SK-N-SH treated with all-trans-retinoic acid at 6 μM for 48 hours (cell line): ENCODE measurements at regions not wholly inside any gene's neighbourhood (a gene's known extent, or its start where the extent isn't known, plus 50 kb on each side); places are given as distances from the start of the nearest gene placed in this dataset.

ENCODE experiments used
- ATAC-seq: fragments of 200-7000 bp; cut with Tn5 transposase; 3 replicates; pipeline ENCODE4 v1.9.1; 2020; ENCODE audit warnings: mild to moderate bottlenecking, moderate library complexity
- BACH2 ChIP-seq: fragments of 250-450 bp; sonication (Bioruptor Pico); IDR thresholded peaks from 2 replicates; pipeline ENCODE4 v1.9.0; 2021; ENCODE audit warnings: mild to moderate bottlenecking, borderline replicate concordance
- CREB5 ChIP-seq: fragments of 250-450 bp; sonication (Bioruptor Pico); IDR thresholded peaks from 2 replicates; pipeline ENCODE4 v1.5.1; 2020; ENCODE audit warnings: low read depth, mild to moderate bottlenecking, moderate library complexity
- CSDC2 ChIP-seq: fragments of 250-450 bp; sonication (Bioruptor Pico); IDR thresholded peaks from 2 replicates; pipeline ENCODE4 v1.5.0; 2020; ENCODE audit warnings: mild to moderate bottlenecking, moderate library complexity
- CSRNP3 ChIP-seq: fragments of 250-450 bp; sonication (Bioruptor Pico); IDR thresholded peaks from 2 replicates; pipeline ENCODE4 v1.5.1; 2021; ENCODE audit warnings: mild to moderate bottlenecking, moderate library complexity
- ESRRG ChIP-seq: fragments of 250-450 bp; sonication (Bioruptor Pico); IDR thresholded peaks from 2 replicates; pipeline ENCODE4 v1.6.1; 2021; ENCODE audit warnings: mild to moderate bottlenecking
- GLIS3 ChIP-seq: fragments of 250-450 bp; sonication (Bioruptor Pico); IDR thresholded peaks from 2 replicates; pipeline ENCODE4 v1.5.0; 2020; ENCODE audit warnings: mild to moderate bottlenecking, moderate library complexity
- ISL1 ChIP-seq: fragments of 250-450 bp; sonication (Bioruptor Pico); IDR thresholded peaks from 2 replicates; pipeline ENCODE4 v2.1.2; 2022; ENCODE audit warnings: mild to moderate bottlenecking, moderate library complexity
- OSR1 ChIP-seq: fragments of 250-450 bp; sonication (Bioruptor Pico); IDR thresholded peaks from 2 replicates; pipeline ENCODE4 v1.8.0; 2022; ENCODE audit warnings: moderate library complexity, mild to moderate bottlenecking, inconsistent platforms
- PATZ1 ChIP-seq: fragments of 250-450 bp; sonication (Bioruptor Pico); IDR thresholded peaks from 2 replicates; pipeline ENCODE4 v1.8.0; 2020; ENCODE audit warnings: mild to moderate bottlenecking, moderate library complexity, borderline replicate concordance
- PPARA ChIP-seq: fragments of 250-450 bp; sonication (Bioruptor Pico); IDR thresholded peaks from 2 replicates; pipeline ENCODE4 v1.5.0; 2020; ENCODE audit warnings: mild to moderate bottlenecking, borderline replicate concordance
- RARB ChIP-seq: fragments of 250-450 bp; sonication (Bioruptor Pico); IDR thresholded peaks from 2 replicates; pipeline ENCODE4 v1.8.0; 2021; ENCODE audit warnings: mild to moderate bottlenecking, moderate library complexity
- SNAI2 ChIP-seq: fragments of 250-450 bp; sonication (Bioruptor Pico); IDR thresholded peaks from 2 replicates; pipeline ENCODE4 v1.5.0; 2020; ENCODE audit warnings: mild to moderate bottlenecking, moderate library complexity
- TCF4 ChIP-seq: fragments of 250-450 bp; sonication (Bioruptor Pico); IDR thresholded peaks from 2 replicates; pipeline ENCODE4 v1.8.0; 2021; ENCODE audit warnings: mild to moderate bottlenecking, moderate library complexity, borderline replicate concordance
- TOX ChIP-seq: fragments of 250-450 bp; sonication (Bioruptor Pico); IDR thresholded peaks from 2 replicates; pipeline ENCODE4 v1.8.0; 2021; ENCODE audit warnings: mild to moderate bottlenecking, moderate library complexity, borderline replicate concordance
- TSHZ2 ChIP-seq: fragments of 250-450 bp; sonication (Bioruptor Pico); IDR thresholded peaks from 2 replicates; pipeline ENCODE4 v1.5.0; 2020; ENCODE audit warnings: mild to moderate bottlenecking, moderate library complexity
- ZC3H10 ChIP-seq: fragments of 250-450 bp; sonication (Bioruptor Pico); IDR thresholded peaks from 2 replicates; pipeline ENCODE4 v1.5.1; 2021; ENCODE audit warnings: mild to moderate bottlenecking, moderate library complexity
- ZFP3 ChIP-seq: fragments of 250-450 bp; sonication (Bioruptor Pico); IDR thresholded peaks from 2 replicates; pipeline ENCODE4 v1.5.0; 2020; ENCODE audit warnings: mild to moderate bottlenecking, moderate library complexity
- ZFP30 ChIP-seq: fragments of 450-650 bp; formaldehyde crosslinking; IDR thresholded peaks from 2 replicates; pipeline ENCODE4 v1.5.0; 2022; ENCODE audit warnings: mild to moderate bottlenecking, moderate library complexity
- ZNF565 ChIP-seq: fragments of 450-650 bp; formaldehyde crosslinking; conservative IDR thresholded peaks from 2 replicates; pipeline ENCODE4 v1.5.0; 2020; ENCODE audit warnings: low read depth, mild to moderate bottlenecking, moderate library complexity
- ZNF70 ChIP-seq: fragments of 450-650 bp; formaldehyde crosslinking; IDR thresholded peaks from 2 replicates; pipeline ENCODE4 v1.5.0; 2020; ENCODE audit warnings: mild to moderate bottlenecking, moderate library complexity
- ZNF8 ChIP-seq: fragments of 450-650 bp; formaldehyde crosslinking; IDR thresholded peaks from 2 replicates; pipeline ENCODE4 v1.5.0; 2020; ENCODE audit warnings: mild to moderate bottlenecking, moderate library complexity
- TF ChIP-seq, protein P1 (sequence below): fragments of 250-450 bp; sonication (Bioruptor Pico); IDR thresholded peaks from 2 replicates; pipeline ENCODE4 v1.8.0; 2021; ENCODE audit warnings: low read depth, mild to moderate bottlenecking, moderate library complexity, borderline replicate concordance

DNA sequence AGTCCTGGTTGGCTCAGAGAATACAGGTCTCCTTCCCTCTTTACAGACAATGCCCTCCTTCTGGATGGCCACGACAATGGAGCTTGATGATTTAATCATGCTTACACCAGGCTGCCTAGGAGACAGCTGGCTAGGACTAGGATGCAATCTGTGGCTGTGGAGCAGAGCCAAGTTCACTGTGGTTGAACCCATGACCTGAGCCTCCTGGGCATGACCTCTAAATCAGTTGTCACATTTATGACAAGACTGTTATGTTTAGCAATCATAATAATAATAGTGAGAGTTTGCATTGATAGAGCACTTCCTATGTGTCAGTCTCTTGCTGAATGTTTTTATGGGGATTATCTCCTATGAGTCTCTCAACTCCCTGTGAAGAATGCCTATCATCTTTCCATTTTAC is 244.1 kb downstream of the ICOS start:
- TF ChIP-seq TSHZ2 (CRISPR knock-in tag), result no peak
- no peak for TF ChIP-seq TOX (CRISPR knock-in tag)
- no peak for TF ChIP-seq ZNF8 (CRISPR knock-in tag)
- TF ChIP-seq ZNF565 (CRISPR knock-in tag), result no peak
- TF ChIP-seq ZC3H10, result no peak
- TF ChIP-seq ZFP30 (CRISPR knock-in tag), result no peak
- TF ChIP-seq ISL1 (CRISPR knock-in tag), result no peak
- TF ChIP-seq PPARA, result no peak
- no peak for TF ChIP-seq TCF4 (CRISPR knock-in tag)
- no peak for TF ChIP-seq SNAI2 (CRISPR knock-in tag)
- TF ChIP-seq BACH2 (CRISPR knock-in tag), result no peak
- no peak for TF ChIP-seq CSDC2 (CRISPR knock-in tag)
- ATAC-seq, result no peak

DNA sequence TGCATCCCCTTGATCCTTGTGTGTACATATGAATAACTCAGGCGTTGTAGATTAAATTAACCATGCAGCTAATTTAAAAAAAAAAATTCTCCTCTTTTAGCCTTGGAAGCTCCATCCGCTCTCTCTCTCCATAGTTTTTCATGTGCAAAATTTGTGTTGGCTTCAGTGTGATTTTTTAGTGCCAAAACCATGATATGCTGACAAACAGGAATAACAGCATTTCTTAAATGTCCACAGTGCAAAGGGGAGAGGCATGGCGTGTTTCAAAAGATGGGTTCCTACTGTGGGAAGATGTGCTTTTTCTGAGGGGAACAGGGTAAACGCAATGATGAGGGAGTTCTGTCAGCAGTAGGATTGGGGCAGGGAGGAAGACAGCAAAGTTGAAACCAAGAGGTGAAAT is 247.0 kb downstream of the ICOS start:
- TF ChIP-seq ESRRG (CRISPR knock-in tag), result no peak
- no peak for TF ChIP-seq RARB (CRISPR knock-in tag)
- TF ChIP-seq CREB5 (CRISPR knock-in tag), result no peak
- TF ChIP-seq CSDC2 (CRISPR knock-in tag), result no peak
- TF ChIP-seq BACH2 (CRISPR knock-in tag), result no peak
- no peak for TF ChIP-seq ZFP30 (CRISPR knock-in tag)
- no peak for TF ChIP-seq OSR1 (CRISPR knock-in tag)
- no peak for TF ChIP-seq ZFP3 (CRISPR knock-in tag)
- no peak for TF ChIP-seq PATZ1 (CRISPR knock-in tag)
- TF ChIP-seq, protein P1, sequence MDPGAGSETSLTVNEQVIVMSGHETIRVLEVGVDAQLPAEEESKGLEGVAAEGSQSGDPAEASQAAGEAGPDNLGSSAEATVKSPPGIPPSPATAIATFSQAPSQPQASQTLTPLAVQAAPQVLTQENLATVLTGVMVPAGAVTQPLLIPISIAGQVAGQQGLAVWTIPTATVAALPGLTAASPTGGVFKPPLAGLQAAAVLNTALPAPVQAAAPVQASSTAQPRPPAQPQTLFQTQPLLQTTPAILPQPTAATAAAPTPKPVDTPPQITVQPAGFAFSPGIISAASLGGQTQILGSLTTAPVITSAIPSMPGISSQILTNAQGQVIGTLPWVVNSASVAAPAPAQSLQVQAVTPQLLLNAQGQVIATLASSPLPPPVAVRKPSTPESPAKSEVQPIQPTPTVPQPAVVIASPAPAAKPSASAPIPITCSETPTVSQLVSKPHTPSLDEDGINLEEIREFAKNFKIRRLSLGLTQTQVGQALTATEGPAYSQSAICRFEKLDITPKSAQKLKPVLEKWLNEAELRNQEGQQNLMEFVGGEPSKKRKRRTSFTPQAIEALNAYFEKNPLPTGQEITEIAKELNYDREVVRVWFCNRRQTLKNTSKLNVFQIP (CRISPR knock-in tag), result no peak
- no peak for TF ChIP-seq ZNF70 (CRISPR knock-in tag)
- no peak for TF ChIP-seq ISL1 (CRISPR knock-in tag)
- TF ChIP-seq, all 23 proteins: peak for 0
- no peak for ATAC-seq

GRCh38 chr2:204184226-204184625 is 247.7 kb downstream of the ICOS start:
- TF ChIP-seq CREB5 (CRISPR knock-in tag) (no peak), CSRNP3 (CRISPR knock-in tag) (no peak), ZFP30 (CRISPR knock-in tag) (no peak), CSDC2 (CRISPR knock-in tag) (no peak), OSR1 (CRISPR knock-in tag) (no peak), ZNF70 (CRISPR knock-in tag) (no peak), TOX (CRISPR knock-in tag) (no peak), GLIS3 (CRISPR knock-in tag) (no peak)
- no peak for ATAC-seq
